Mesothelial cell of epicardium (in vitro differentiated cells): ENCODE measurements at regions not wholly inside any gene's neighbourhood (a gene's known extent, or its start where the extent isn't known, plus 50 kb on each side); places are given as distances from the start of the nearest gene placed in this dataset.

ENCODE experiments used
- DNase-seq, 2 experiments: peaks; one replicate each; pipeline ENCODE4 v3.0.0; 2021; ENCODE audit warnings: low spot score in 2 of 2; ENCODE audit not compliant: unreplicated experiment in 2 of 2
- H3K27ac Mint-ChIP-seq: 2 replicates; pipeline ENCODE4 v1.8.0; 2021; ENCODE audit warnings: mixed read lengths
- H3K27me3 Mint-ChIP-seq: 2 replicates; pipeline ENCODE4 v1.8.0; 2021; ENCODE audit warnings: low read depth, mixed read lengths
- H3K36me3 Mint-ChIP-seq: 2 replicates; pipeline ENCODE4 v1.8.0; 2021; ENCODE audit warnings: mixed read lengths
- H3K4me1 Mint-ChIP-seq: 2 replicates; pipeline ENCODE4 v1.8.0; 2021; ENCODE audit warnings: mixed read lengths
- H3K4me3 Mint-ChIP-seq: 2 replicates; pipeline ENCODE4 v1.8.0; 2021; ENCODE audit warnings: mild to moderate bottlenecking, moderate library complexity, mixed read lengths
- H3K9me3 Mint-ChIP-seq: 2 replicates; pipeline ENCODE4 v1.8.0; 2021; ENCODE audit warnings: mixed read lengths
- TF ChIP-seq, protein P1 (sequence below): fragments of 200-600 bp; sonication (generic); IDR thresholded peaks from one replicate; pipeline ENCODE4 v1.5.0; 2021; ENCODE audit warnings: antibody characterized with exemption; ENCODE audit not compliant: unreplicated experiment

- TF ChIP-seq, protein P1, sequence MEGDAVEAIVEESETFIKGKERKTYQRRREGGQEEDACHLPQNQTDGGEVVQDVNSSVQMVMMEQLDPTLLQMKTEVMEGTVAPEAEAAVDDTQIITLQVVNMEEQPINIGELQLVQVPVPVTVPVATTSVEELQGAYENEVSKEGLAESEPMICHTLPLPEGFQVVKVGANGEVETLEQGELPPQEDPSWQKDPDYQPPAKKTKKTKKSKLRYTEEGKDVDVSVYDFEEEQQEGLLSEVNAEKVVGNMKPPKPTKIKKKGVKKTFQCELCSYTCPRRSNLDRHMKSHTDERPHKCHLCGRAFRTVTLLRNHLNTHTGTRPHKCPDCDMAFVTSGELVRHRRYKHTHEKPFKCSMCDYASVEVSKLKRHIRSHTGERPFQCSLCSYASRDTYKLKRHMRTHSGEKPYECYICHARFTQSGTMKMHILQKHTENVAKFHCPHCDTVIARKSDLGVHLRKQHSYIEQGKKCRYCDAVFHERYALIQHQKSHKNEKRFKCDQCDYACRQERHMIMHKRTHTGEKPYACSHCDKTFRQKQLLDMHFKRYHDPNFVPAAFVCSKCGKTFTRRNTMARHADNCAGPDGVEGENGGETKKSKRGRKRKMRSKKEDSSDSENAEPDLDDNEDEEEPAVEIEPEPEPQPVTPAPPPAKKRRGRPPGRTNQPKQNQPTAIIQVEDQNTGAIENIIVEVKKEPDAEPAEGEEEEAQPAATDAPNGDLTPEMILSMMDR = no peak
- no peaks in the 10 kb centered on the region for H3K4me1 Mint-ChIP-seq
- H3K4me3 Mint-ChIP-seq = no peak overlapping the region
- H3K9me3 Mint-ChIP-seq = peaks cover 3% of the 10 kb centered on the region
- no peaks in the 10 kb centered on the region for H3K36me3 Mint-ChIP-seq
- no peak for DNase-seq
- H3K27me3 Mint-ChIP-seq = no peaks in the 10 kb centered on the region
- no peak overlapping the region for H3K27ac Mint-ChIP-seq
Measured at GRCh38 chr22:34866081-34866480, 199.9 kb upstream of the ISX start.

GRCh38 chr22:34866495-34867131 lies 199.3 kb upstream of the ISX start:
- Mint-ChIP-seq H3K9me3 (peaks cover 3% of the 10 kb centered on the region), H3K4me1 (no peaks in the 10 kb centered on the region), H3K27me3 (no peaks in the 10 kb centered on the region), H3K27ac (no peak overlapping the region), H3K4me3 (no peak overlapping the region), H3K36me3 (no peaks in the 10 kb centered on the region)
- TF ChIP-seq, protein P1 = no peak
- DNase-seq = no peak

- peaks cover 12% of the 10 kb centered on the region for H3K4me1 Mint-ChIP-seq
- DNase-seq = no peak
- H3K27ac Mint-ChIP-seq = no peak overlapping the region
Measured at GRCh38 chr22:34877506-34877905, 188.5 kb upstream of the ISX start.

GRCh38 chr22:34878171-34878570 lies 187.8 kb upstream of the ISX start:
- H3K9me3 Mint-ChIP-seq = peaks cover 2% of the 10 kb centered on the region

More at GRCh38 chr22:34877506-34877905, 188.5 kb upstream of the ISX start:
- no peak overlapping the region for H3K4me3 Mint-ChIP-seq
- TF ChIP-seq, protein P1 = no peak
- no peaks in the 10 kb centered on the region for H3K27me3 Mint-ChIP-seq
- peaks cover 4% of the 10 kb centered on the region for H3K9me3 Mint-ChIP-seq
- no peaks in the 10 kb centered on the region for H3K36me3 Mint-ChIP-seq

DNA sequence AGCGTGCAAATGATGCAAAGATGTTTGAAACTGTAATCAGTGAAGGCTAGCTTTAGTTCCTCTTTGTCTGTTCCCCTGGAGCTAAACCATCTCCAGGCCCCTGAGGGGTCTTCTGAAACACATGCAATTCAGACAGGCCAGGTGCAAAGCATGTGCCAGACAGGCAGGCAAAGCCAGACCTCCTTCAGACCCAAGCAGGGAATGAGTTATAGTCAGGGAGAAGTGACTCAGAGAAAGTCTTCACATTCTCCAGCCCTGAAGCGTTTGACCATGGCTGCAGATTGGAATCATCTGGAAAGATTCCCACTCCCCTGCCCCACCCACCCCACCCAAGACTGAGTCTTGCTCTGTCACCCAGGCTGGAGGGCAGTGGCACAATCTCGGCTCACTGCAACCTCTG lies 187.0 kb upstream of the ISX start:
- Mint-ChIP-seq H3K36me3 (no peaks in the 10 kb centered on the region), H3K27ac (no peak overlapping the region), H3K27me3 (no peaks in the 10 kb centered on the region), H3K4me3 (no peak overlapping the region), H3K4me1 (peaks cover 14% of the 10 kb centered on the region), H3K9me3 (no peaks in the 10 kb centered on the region)
- TF ChIP-seq, protein P1 = no peak
- DNase-seq = no peak

More at GRCh38 chr22:34878171-34878570, 187.8 kb upstream of the ISX start:
- Mint-ChIP-seq H3K36me3 (no peaks in the 10 kb centered on the region), H3K4me3 (no peak overlapping the region), H3K27me3 (no peaks in the 10 kb centered on the region), H3K4me1 (peaks cover 14% of the 10 kb centered on the region), H3K27ac (no peak overlapping the region)
- no peak for DNase-seq
- TF ChIP-seq, protein P1 = no peak
